ENCODE measurements at regions not wholly inside any gene's neighbourhood (a gene's known extent, or its start where the extent isn't known, plus 50 kb on each side); places are given as distances from the start of the nearest gene placed in this dataset.

GRCh38 chr4:142961866-142962265, 115.8 kb upstream of the INPP4B start:
- peak; percentile 3 for DNase-seq (ENCODE audit: low spot score)

- DNase-seq (ENCODE audit: low spot score): no peak
Observed at GRCh38 chr4:142974328-142974727, 128.2 kb upstream of the INPP4B start.

GRCh38 chr4:142975618-142976017, 129.5 kb upstream of the INPP4B start:
- DNase-seq (ENCODE audit: low spot score): no peak

GRCh38 chr4:142976482-142976881, 130.4 kb upstream of the INPP4B start:
- no peak for DNase-seq (ENCODE audit: low spot score)

GRCh38 chr4:142977182-142977581, 131.1 kb upstream of the INPP4B start:
- DNase-seq (ENCODE audit: low spot score): no peak

GRCh38 chr4:142983065-142983464, 137.0 kb upstream of the INPP4B start:
- no peak for DNase-seq (ENCODE audit: low spot score)

GRCh38 chr4:142983589-142983988, 137.5 kb upstream of the INPP4B start:
- DNase-seq (ENCODE audit: low spot score): no peak

GRCh38 chr4:142984871-142985585, 138.9 kb upstream of the INPP4B start:
- peak; percentile 28 for DNase-seq (ENCODE audit: low spot score)

- DNase-seq (ENCODE audit: low spot score): no peak
Observed at GRCh38 chr4:143016171-143016570, 168.5 kb upstream of the USP38 start.

GRCh38 chr4:143017210-143017609, 167.5 kb upstream of the USP38 start:
- DNase-seq (ENCODE audit: low spot score): no peak

GRCh38 chr4:143019351-143019750, 165.4 kb upstream of the USP38 start:
- no peak for DNase-seq (ENCODE audit: low spot score)

- no peak for DNase-seq (ENCODE audit: low spot score)
Observed at GRCh38 chr4:143021384-143021783, 163.3 kb upstream of the USP38 start.

- no peak for DNase-seq (ENCODE audit: low spot score)
Observed at GRCh38 chr4:143023239-143023918, 161.3 kb upstream of the USP38 start.

GRCh38 chr4:143025081-143025704, 159.5 kb upstream of the USP38 start:
- peak; percentile 37 for DNase-seq (ENCODE audit: low spot score)

GRCh38 chr4:143026459-143027170, 158.1 kb upstream of the USP38 start:
- no peak for DNase-seq (ENCODE audit: low spot score)

- no peak for DNase-seq (ENCODE audit: low spot score)
Observed at GRCh38 chr4:143035661-143036060, 149.1 kb upstream of the USP38 start.

GRCh38 chr4:143036443-143036842, 148.3 kb upstream of the USP38 start:
- DNase-seq (ENCODE audit: low spot score): no peak

- DNase-seq (ENCODE audit: low spot score): no peak
Observed at GRCh38 chr4:143046454-143046853, 138.3 kb upstream of the USP38 start.

- no peak for DNase-seq (ENCODE audit: low spot score)
Observed at GRCh38 chr4:143046906-143047305, 137.8 kb upstream of the USP38 start.

- DNase-seq (ENCODE audit: low spot score): no peak
Observed at GRCh38 chr4:143054971-143055370, 129.7 kb upstream of the USP38 start.

- DNase-seq (ENCODE audit: low spot score): no peak
Observed at GRCh38 chr4:143055997-143056396, 128.7 kb upstream of the USP38 start.

GRCh38 chr4:143071351-143071750, 113.4 kb upstream of the USP38 start:
- no peak for DNase-seq (ENCODE audit: low spot score)

GRCh38 chr4:143076723-143077122, 108.0 kb upstream of the USP38 start:
- no peak for DNase-seq (ENCODE audit: low spot score)

Data from cerebellar cortex (tissue), 1 donor.